Chondrocyte (in vitro differentiated cells): ENCODE measurements at regions not wholly inside any gene's neighbourhood (a gene's known extent, or its start where the extent isn't known, plus 50 kb on each side); places are given as distances from the start of the nearest gene placed in this dataset.

Experiments used
- DNase-seq: peaks from one replicate; pipeline ENCODE4 v3.0.0; 2021; ENCODE audit warnings: mixed read lengths, low spot score
- H3K27ac Mint-ChIP-seq: one replicate; pipeline ENCODE4 v1.8.0; 2021; ENCODE audit warnings: mild to moderate bottlenecking, moderate library complexity, mixed read lengths; ENCODE audit not compliant: unreplicated experiment
- H3K27me3 Mint-ChIP-seq: 2 replicates; pipeline ENCODE4 v1.8.0; 2021; ENCODE audit warnings: low read depth, mixed read lengths
- H3K36me3 Mint-ChIP-seq: 2 replicates; pipeline ENCODE4 v1.8.0; 2021; ENCODE audit warnings: low read depth, mixed read lengths
- H3K4me1 Mint-ChIP-seq: 2 replicates; pipeline ENCODE4 v1.8.0; 2021; ENCODE audit warnings: low read depth, mild to moderate bottlenecking, mixed read lengths
- H3K4me3 Mint-ChIP-seq: one replicate; pipeline ENCODE4 v1.8.0; 2021; ENCODE audit warnings: mild to moderate bottlenecking, moderate library complexity, mixed read lengths; ENCODE audit not compliant: unreplicated experiment
- H3K9me3 Mint-ChIP-seq: 2 replicates; pipeline ENCODE4 v1.8.0; 2021; ENCODE audit warnings: low read depth, mixed read lengths
- TF ChIP-seq, protein P1 (sequence below): fragments of 200-600 bp; sonication (generic); IDR thresholded peaks from 2 replicates; pipeline ENCODE4 v1.5.0; 2021; ENCODE audit warnings: antibody characterized with exemption, mild to moderate bottlenecking, moderate library complexity

GRCh38 chr7:86978808-86979506 lies 80.5 kb downstream of the ELAPOR2 start:
- Mint-ChIP-seq H3K27ac (no peak overlapping the region), H3K4me3 (no peak overlapping the region), H3K27me3 (no peaks in the 10 kb centered on the region), H3K36me3 (no peaks in the 10 kb centered on the region), H3K4me1 (peaks cover 20% of the 10 kb centered on the region), H3K9me3 (peaks cover 11% of the 10 kb centered on the region)
- no peak for DNase-seq
- TF ChIP-seq, protein P1, sequence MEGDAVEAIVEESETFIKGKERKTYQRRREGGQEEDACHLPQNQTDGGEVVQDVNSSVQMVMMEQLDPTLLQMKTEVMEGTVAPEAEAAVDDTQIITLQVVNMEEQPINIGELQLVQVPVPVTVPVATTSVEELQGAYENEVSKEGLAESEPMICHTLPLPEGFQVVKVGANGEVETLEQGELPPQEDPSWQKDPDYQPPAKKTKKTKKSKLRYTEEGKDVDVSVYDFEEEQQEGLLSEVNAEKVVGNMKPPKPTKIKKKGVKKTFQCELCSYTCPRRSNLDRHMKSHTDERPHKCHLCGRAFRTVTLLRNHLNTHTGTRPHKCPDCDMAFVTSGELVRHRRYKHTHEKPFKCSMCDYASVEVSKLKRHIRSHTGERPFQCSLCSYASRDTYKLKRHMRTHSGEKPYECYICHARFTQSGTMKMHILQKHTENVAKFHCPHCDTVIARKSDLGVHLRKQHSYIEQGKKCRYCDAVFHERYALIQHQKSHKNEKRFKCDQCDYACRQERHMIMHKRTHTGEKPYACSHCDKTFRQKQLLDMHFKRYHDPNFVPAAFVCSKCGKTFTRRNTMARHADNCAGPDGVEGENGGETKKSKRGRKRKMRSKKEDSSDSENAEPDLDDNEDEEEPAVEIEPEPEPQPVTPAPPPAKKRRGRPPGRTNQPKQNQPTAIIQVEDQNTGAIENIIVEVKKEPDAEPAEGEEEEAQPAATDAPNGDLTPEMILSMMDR = no peak

DNA sequence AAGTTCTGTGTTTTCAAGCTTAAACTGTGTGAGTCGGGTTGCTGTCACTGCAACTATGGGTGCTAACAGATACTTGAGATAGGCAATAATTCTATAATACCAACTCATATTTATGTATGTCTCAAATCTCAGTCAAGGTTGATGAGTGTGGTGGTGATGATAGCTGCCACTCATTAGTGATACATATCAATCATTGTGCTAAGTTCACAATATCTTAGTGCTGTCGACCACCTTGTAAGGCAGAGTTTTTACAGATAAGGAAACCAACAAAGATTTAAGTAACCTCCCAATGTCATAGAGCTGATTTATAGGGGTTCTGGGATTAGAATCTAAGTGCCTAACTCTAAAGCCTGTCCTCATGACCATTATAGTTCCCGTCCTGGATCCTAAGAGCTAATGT lies 82.5 kb downstream of the ELAPOR2 start:
- no peaks in the 10 kb centered on the region for H3K27me3 Mint-ChIP-seq
- H3K9me3 Mint-ChIP-seq = no peaks in the 10 kb centered on the region
- TF ChIP-seq, protein P1 = no peak
- no peak for DNase-seq
- no peak overlapping the region for H3K27ac Mint-ChIP-seq
- peaks cover 23% of the 10 kb centered on the region for H3K4me1 Mint-ChIP-seq
- H3K36me3 Mint-ChIP-seq = no peaks in the 10 kb centered on the region
- no peak overlapping the region for H3K4me3 Mint-ChIP-seq

- no peaks in the 10 kb centered on the region for H3K36me3 Mint-ChIP-seq
- no peak overlapping the region for H3K27ac Mint-ChIP-seq
- TF ChIP-seq, protein P1 = no peak
- no peaks in the 10 kb centered on the region for H3K9me3 Mint-ChIP-seq
- H3K4me1 Mint-ChIP-seq = peaks cover 27% of the 10 kb centered on the region
- no peak overlapping the region for H3K4me3 Mint-ChIP-seq
- H3K27me3 Mint-ChIP-seq = no peaks in the 10 kb centered on the region
- DNase-seq = no peak
These were observed 83.5 kb downstream of the ELAPOR2 start for GRCh38 chr7:86975914-86976313.

- TF ChIP-seq, protein P1 = no peak
- DNase-seq = no peak
- H3K27me3 Mint-ChIP-seq = no peaks in the 10 kb centered on the region
- no peak overlapping the region for H3K27ac Mint-ChIP-seq
- peaks cover 27% of the 10 kb centered on the region for H3K4me1 Mint-ChIP-seq
- H3K4me3 Mint-ChIP-seq = no peak overlapping the region
- H3K9me3 Mint-ChIP-seq = no peaks in the 10 kb centered on the region
- no peaks in the 10 kb centered on the region for H3K36me3 Mint-ChIP-seq
These were observed 84.0 kb downstream of the ELAPOR2 start for GRCh38 chr7:86975449-86975848.

DNA sequence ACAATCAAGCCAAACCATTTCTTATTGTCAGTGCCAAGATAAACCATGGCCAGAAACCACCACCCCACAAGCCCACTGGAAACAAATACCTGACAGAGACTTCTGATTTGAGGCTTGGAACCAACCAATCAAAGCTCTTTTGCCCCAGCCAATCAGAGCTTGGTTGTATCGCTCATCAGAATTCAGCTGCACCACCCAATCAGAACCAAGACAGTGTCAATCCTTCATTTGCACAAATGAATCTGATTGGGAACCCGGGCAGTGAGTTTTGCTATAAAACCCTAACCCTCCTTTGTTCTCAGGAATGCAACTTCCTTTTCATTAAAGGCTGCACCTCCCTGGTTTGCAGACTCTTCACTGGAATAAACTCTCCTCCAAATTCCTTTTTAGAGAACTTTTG lies 87.4 kb downstream of the ELAPOR2 start:
- H3K4me3 Mint-ChIP-seq = no peak overlapping the region
- H3K27me3 Mint-ChIP-seq = no peaks in the 10 kb centered on the region
- H3K4me1 Mint-ChIP-seq = peaks cover 19% of the 10 kb centered on the region
- TF ChIP-seq, protein P1 = no peak
- no peak overlapping the region for H3K27ac Mint-ChIP-seq
- no peak for DNase-seq
- no peaks in the 10 kb centered on the region for H3K36me3 Mint-ChIP-seq
- no peaks in the 10 kb centered on the region for H3K9me3 Mint-ChIP-seq
